HG03159 (cell line): ENCODE measurements at regions not wholly inside any gene's neighbourhood (a gene's known extent, or its start where the extent isn't known, plus 50 kb on each side); places are given as distances from the start of the nearest gene placed in this dataset.

ENCODE experiments used
- ATAC-seq: cut with Tn5 transposase; IDR thresholded peaks from one replicate; pipeline ENCODE4 v1.9.1; 2021; ENCODE audit warnings: mild to moderate bottlenecking, moderate library complexity; ENCODE audit not compliant: unreplicated experiment

GRCh38 chr2:157179324-157180105, 78.0 kb upstream of the GALNT5 start:
- ATAC-seq: no peak

GRCh38 chr2:157180359-157180758, 77.1 kb upstream of the GALNT5 start:
- ATAC-seq: no peak

GRCh38 chr2:157181234-157181633, 76.3 kb upstream of the GALNT5 start:
- no peak for ATAC-seq

- no peak for ATAC-seq
Observed at GRCh38 chr2:157182204-157182709, 75.2 kb upstream of the GALNT5 start.

- no peak for ATAC-seq
Observed at GRCh38 chr2:157182834-157183396, 74.6 kb upstream of the GALNT5 start.

GRCh38 chr2:157184161-157184895, 73.2 kb upstream of the GALNT5 start:
- no peak for ATAC-seq

GRCh38 chr2:157185476-157186227, 71.9 kb upstream of the GALNT5 start:
- no peak for ATAC-seq

- ATAC-seq: no peak
Observed at GRCh38 chr2:157190151-157190550, 67.4 kb upstream of the GALNT5 start.

GRCh38 chr2:157191186-157191585, 66.3 kb upstream of the GALNT5 start:
- no peak for ATAC-seq

GRCh38 chr2:157192445-157193423, 64.8 kb upstream of the GALNT5 start:
- ATAC-seq: peak; percentile 82

- ATAC-seq: no peak
Observed at GRCh38 chr2:157193461-157193860, 64.0 kb upstream of the GALNT5 start.

- peak; percentile 68 for ATAC-seq
Observed at GRCh38 chr2:157194097-157194688, 63.3 kb upstream of the GALNT5 start.

GRCh38 chr2:157194844-157195243, 62.7 kb upstream of the GALNT5 start:
- ATAC-seq: no peak

- no peak for ATAC-seq
Observed at GRCh38 chr2:157196956-157197355, 60.5 kb upstream of the GALNT5 start.

GRCh38 chr2:157197848-157198247, 59.7 kb upstream of the GALNT5 start:
- ATAC-seq: no peak

GRCh38 chr2:157203651-157204050, 53.9 kb upstream of the GALNT5 start:
- ATAC-seq: no peak

GRCh38 chr2:157204401-157204800, 53.1 kb upstream of the GALNT5 start:
- no peak for ATAC-seq

- ATAC-seq: no peak
Observed at GRCh38 chr2:157206916-157207315, 50.6 kb upstream of the GALNT5 start.
